Calu3 (cell line): ENCODE measurements at regions not wholly inside any gene's neighbourhood (a gene's known extent, or its start where the extent isn't known, plus 50 kb on each side); places are given as distances from the start of the nearest gene placed in this dataset.

Experiments used
- BruUV-seq: library from RNA; stranded (reverse); fragments of 400-500 nt; replicated peaks from 2 replicates; lab custom pipeline; 2021; lab: Mats Ljungman, UMichigan
- CTCF ChIA-PET: fragments of 300-600 bp; sonication (Branson Sonifier 250); formaldehyde crosslinking; loops from one replicate; lab custom pipeline; 2022; ENCODE audit warnings: antibody characterized with exemption; lab: Charles Lee
- DNase-seq: peaks from one replicate; pipeline ENCODE4 v3.0.0; 2022
- H3K27ac Mint-ChIP-seq: one replicate; pipeline ENCODE4 v1.8.0; 2022; ENCODE audit warnings: mixed read lengths; ENCODE audit not compliant: unreplicated experiment
- H3K27me3 Mint-ChIP-seq: one replicate; pipeline ENCODE4 v1.8.0; 2022; ENCODE audit warnings: mixed read lengths; ENCODE audit not compliant: unreplicated experiment
- H3K36me3 Mint-ChIP-seq: one replicate; pipeline ENCODE4 v1.8.0; 2022; ENCODE audit warnings: mild to moderate bottlenecking, moderate library complexity, mixed read lengths; ENCODE audit not compliant: insufficient read depth, unreplicated experiment
- H3K4me1 Mint-ChIP-seq: one replicate; pipeline ENCODE4 v1.8.0; 2022; ENCODE audit warnings: mild to moderate bottlenecking, low read depth, mixed read lengths; ENCODE audit not compliant: unreplicated experiment
- H3K4me3 Mint-ChIP-seq: one replicate; pipeline ENCODE4 v1.8.0; 2022; ENCODE audit warnings: mild to moderate bottlenecking, low read depth, moderate library complexity, mixed read lengths; ENCODE audit not compliant: unreplicated experiment
- H3K9me3 Mint-ChIP-seq: one replicate; pipeline ENCODE4 v1.8.0; 2022; ENCODE audit warnings: low read depth, mixed read lengths; ENCODE audit not compliant: unreplicated experiment
- intact Hi-C: fragments of 100-400 bp; cut with micrococcal nuclease; formaldehyde crosslinking; loops from one replicate; pipeline ENCODE4 v1.10.0; 2022; ENCODE audit not compliant: unreplicated experiment
- TF ChIP-seq, protein P1 (sequence below): fragments of 200-600 bp; IDR thresholded peaks from one replicate; pipeline ENCODE4 v1.8.0; 2022; ENCODE audit warnings: antibody characterized with exemption; ENCODE audit not compliant: unreplicated experiment

- no peaks in the 10 kb centered on the region for H3K27me3 Mint-ChIP-seq
- DNase-seq: no peak
- no peaks in the 10 kb centered on the region for H3K9me3 Mint-ChIP-seq
- TF ChIP-seq, protein P1, sequence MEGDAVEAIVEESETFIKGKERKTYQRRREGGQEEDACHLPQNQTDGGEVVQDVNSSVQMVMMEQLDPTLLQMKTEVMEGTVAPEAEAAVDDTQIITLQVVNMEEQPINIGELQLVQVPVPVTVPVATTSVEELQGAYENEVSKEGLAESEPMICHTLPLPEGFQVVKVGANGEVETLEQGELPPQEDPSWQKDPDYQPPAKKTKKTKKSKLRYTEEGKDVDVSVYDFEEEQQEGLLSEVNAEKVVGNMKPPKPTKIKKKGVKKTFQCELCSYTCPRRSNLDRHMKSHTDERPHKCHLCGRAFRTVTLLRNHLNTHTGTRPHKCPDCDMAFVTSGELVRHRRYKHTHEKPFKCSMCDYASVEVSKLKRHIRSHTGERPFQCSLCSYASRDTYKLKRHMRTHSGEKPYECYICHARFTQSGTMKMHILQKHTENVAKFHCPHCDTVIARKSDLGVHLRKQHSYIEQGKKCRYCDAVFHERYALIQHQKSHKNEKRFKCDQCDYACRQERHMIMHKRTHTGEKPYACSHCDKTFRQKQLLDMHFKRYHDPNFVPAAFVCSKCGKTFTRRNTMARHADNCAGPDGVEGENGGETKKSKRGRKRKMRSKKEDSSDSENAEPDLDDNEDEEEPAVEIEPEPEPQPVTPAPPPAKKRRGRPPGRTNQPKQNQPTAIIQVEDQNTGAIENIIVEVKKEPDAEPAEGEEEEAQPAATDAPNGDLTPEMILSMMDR: no peak
- no peak overlapping the region for H3K4me3 Mint-ChIP-seq
- no peaks in the 10 kb centered on the region for H3K4me1 Mint-ChIP-seq
- intact Hi-C loops: no loop called here
- no peaks in the 10 kb centered on the region for H3K36me3 Mint-ChIP-seq
- H3K27ac Mint-ChIP-seq: no peak overlapping the region
- BruUV-seq: no TSS peak
- CTCF ChIA-PET: no interaction called here
Measured at GRCh38 chr10:9195385-9195784, 1140.9 kb downstream of the GATA3 start.

GRCh38 chr10:9198611-9199010 is 1144.1 kb downstream of the GATA3 start:
- intact Hi-C loops: no loop called here
- no peak for DNase-seq

GRCh38 chr10:9205558-9205957 is 1151.1 kb downstream of the GATA3 start:
- intact Hi-C loops: loop anchor here (5.0 kb wide), 3 partner anchors 183 to 1678 kb away; no protein-coding TSS in a partner anchor

More at GRCh38 chr10:9198611-9199010, 1144.1 kb downstream of the GATA3 start:
- Mint-ChIP-seq H3K9me3 (no peaks in the 10 kb centered on the region), H3K4me1 (no peaks in the 10 kb centered on the region), H3K36me3 (no peaks in the 10 kb centered on the region), H3K27me3 (no peaks in the 10 kb centered on the region), H3K27ac (no peak overlapping the region), H3K4me3 (no peak overlapping the region)
- TF ChIP-seq, protein P1: no peak
- CTCF ChIA-PET: no interaction called here
- no TSS peak for BruUV-seq

GRCh38 chr10:9209105-9209798 is 1154.8 kb downstream of the GATA3 start:
- Mint-ChIP-seq H3K27ac (no peak overlapping the region), H3K9me3 (no peaks in the 10 kb centered on the region), H3K4me3 (no peak overlapping the region), H3K27me3 (no peaks in the 10 kb centered on the region), H3K4me1 (peaks cover 8% of the 10 kb centered on the region), H3K36me3 (peaks cover 4% of the 10 kb centered on the region)
- peak; percentile 71 for DNase-seq
- CTCF ChIA-PET: interaction anchor here (0.8 to 1.3 kb wide), 2 partner anchors 20 to 1337 kb away, joined by 3 to 4 read pairs; no protein-coding TSS in a partner anchor
- no TSS peak for BruUV-seq
- intact Hi-C loops: loop anchor here (1.0 to 5.0 kb wide), 5 partner anchors 92 to 1682 kb away; no protein-coding TSS in a partner anchor
- TF ChIP-seq, protein P1: peak; percentile 70

More at GRCh38 chr10:9205558-9205957, 1151.1 kb downstream of the GATA3 start:
- DNase-seq: no peak
- CTCF ChIA-PET: interaction anchor here (0.9 kb wide), 1 partner anchor 1334 kb away, joined by 3 read pairs; no protein-coding TSS in a partner anchor
- Mint-ChIP-seq H3K9me3 (no peaks in the 10 kb centered on the region), H3K4me1 (peaks cover 8% of the 10 kb centered on the region), H3K27me3 (no peaks in the 10 kb centered on the region), H3K36me3 (peaks cover 4% of the 10 kb centered on the region), H3K27ac (no peak overlapping the region), H3K4me3 (no peak overlapping the region)
- BruUV-seq: no TSS peak
- TF ChIP-seq, protein P1: no peak
